ENCODE measurements at regions not wholly inside any gene's neighbourhood (a gene's known extent, or its start where the extent isn't known, plus 50 kb on each side); places are given as distances from the start of the nearest gene placed in this dataset.

DNA sequence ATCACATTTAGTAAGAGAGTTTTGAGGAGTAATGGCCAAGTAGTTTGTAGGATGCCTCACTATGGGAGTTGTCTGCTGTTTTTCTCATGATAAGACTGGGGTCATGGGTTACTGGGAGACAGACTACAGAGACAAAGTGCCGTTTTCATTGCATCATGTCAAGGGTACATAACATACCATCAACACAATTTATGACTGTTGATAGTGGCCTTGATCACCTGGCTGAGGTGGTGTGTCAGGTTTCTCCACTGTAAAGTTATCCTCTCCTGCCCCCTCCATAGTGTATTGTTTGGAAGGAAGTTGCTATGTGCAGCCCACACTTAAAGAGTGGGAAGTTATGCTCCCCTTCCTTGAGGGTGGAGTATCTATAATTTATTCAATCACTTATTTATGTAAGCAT is 263.5 kb upstream of the POU3F1 start (continued):
- TF ChIP-seq, protein P1, sequence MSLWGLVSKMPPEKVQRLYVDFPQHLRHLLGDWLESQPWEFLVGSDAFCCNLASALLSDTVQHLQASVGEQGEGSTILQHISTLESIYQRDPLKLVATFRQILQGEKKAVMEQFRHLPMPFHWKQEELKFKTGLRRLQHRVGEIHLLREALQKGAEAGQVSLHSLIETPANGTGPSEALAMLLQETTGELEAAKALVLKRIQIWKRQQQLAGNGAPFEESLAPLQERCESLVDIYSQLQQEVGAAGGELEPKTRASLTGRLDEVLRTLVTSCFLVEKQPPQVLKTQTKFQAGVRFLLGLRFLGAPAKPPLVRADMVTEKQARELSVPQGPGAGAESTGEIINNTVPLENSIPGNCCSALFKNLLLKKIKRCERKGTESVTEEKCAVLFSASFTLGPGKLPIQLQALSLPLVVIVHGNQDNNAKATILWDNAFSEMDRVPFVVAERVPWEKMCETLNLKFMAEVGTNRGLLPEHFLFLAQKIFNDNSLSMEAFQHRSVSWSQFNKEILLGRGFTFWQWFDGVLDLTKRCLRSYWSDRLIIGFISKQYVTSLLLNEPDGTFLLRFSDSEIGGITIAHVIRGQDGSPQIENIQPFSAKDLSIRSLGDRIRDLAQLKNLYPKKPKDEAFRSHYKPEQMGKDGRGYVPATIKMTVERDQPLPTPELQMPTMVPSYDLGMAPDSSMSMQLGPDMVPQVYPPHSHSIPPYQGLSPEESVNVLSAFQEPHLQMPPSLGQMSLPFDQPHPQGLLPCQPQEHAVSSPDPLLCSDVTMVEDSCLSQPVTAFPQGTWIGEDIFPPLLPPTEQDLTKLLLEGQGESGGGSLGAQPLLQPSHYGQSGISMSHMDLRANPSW (CRISPR knock-in tag; conservative IDR thresholded peaks at IDR 0.05; ENCODE audit: low read depth) = no peak
- TF ChIP-seq PRDM15 (CRISPR knock-in tag; IDR thresholded peaks at IDR 0.05) (no peak), HMGA2 (CRISPR knock-in tag; IDR thresholded peaks at IDR 0.05) (no peak), ESRRA (CRISPR knock-in tag; IDR thresholded peaks at IDR 0.05; ENCODE audit: borderline replicate concordance) (no peak), TP53 (CRISPR knock-in tag; IDR thresholded peaks at IDR 0.05) (no peak), MLX (CRISPR knock-in tag; IDR thresholded peaks at IDR 0.05) (no peak), ARID4B (CRISPR knock-in tag; IDR thresholded peaks at IDR 0.05; ENCODE audit: borderline replicate concordance) (no peak)
- TF ChIP-seq, protein P2, sequence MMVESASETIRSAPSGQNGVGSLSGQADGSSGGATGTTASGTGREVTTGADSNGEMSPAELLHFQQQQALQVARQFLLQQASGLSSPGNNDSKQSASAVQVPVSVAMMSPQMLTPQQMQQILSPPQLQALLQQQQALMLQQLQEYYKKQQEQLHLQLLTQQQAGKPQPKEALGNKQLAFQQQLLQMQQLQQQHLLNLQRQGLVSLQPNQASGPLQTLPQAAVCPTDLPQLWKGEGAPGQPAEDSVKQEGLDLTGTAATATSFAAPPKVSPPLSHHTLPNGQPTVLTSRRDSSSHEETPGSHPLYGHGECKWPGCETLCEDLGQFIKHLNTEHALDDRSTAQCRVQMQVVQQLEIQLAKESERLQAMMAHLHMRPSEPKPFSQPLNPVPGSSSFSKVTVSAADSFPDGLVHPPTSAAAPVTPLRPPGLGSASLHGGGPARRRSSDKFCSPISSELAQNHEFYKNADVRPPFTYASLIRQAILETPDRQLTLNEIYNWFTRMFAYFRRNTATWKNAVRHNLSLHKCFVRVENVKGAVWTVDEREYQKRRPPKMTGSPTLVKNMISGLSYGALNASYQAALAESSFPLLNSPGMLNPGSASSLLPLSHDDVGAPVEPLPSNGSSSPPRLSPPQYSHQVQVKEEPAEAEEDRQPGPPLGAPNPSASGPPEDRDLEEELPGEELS (CRISPR knock-in tag; IDR thresholded peaks at IDR 0.05) = no peak
- TF ChIP-seq, protein P3, sequence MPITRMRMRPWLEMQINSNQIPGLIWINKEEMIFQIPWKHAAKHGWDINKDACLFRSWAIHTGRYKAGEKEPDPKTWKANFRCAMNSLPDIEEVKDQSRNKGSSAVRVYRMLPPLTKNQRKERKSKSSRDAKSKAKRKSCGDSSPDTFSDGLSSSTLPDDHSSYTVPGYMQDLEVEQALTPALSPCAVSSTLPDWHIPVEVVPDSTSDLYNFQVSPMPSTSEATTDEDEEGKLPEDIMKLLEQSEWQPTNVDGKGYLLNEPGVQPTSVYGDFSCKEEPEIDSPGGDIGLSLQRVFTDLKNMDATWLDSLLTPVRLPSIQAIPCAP (CRISPR knock-in tag; IDR thresholded peaks at IDR 0.05) = no peak
- TF ChIP-seq, protein P4, sequence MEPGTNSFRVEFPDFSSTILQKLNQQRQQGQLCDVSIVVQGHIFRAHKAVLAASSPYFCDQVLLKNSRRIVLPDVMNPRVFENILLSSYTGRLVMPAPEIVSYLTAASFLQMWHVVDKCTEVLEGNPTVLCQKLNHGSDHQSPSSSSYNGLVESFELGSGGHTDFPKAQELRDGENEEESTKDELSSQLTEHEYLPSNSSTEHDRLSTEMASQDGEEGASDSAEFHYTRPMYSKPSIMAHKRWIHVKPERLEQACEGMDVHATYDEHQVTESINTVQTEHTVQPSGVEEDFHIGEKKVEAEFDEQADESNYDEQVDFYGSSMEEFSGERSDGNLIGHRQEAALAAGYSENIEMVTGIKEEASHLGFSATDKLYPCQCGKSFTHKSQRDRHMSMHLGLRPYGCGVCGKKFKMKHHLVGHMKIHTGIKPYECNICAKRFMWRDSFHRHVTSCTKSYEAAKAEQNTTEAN (CRISPR knock-in tag; IDR thresholded peaks at IDR 0.05) = no peak
- TF ChIP-seq, protein P5, sequence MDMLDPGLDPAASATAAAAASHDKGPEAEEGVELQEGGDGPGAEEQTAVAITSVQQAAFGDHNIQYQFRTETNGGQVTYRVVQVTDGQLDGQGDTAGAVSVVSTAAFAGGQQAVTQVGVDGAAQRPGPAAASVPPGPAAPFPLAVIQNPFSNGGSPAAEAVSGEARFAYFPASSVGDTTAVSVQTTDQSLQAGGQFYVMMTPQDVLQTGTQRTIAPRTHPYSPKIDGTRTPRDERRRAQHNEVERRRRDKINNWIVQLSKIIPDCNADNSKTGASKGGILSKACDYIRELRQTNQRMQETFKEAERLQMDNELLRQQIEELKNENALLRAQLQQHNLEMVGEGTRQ (CRISPR knock-in tag; IDR thresholded peaks at IDR 0.05) = no peak

Data from WTC11 (cell line).